Breast epithelium (tissue), 3 donors: ENCODE measurements at regions not wholly inside any gene's neighbourhood (a gene's known extent, or its start where the extent isn't known, plus 50 kb on each side); places are given as distances from the start of the nearest gene placed in this dataset.

ENCODE experiments used
- CTCF ChIP-seq, 3 donors: fragments of 450-650 bp; IDR thresholded peaks; one replicate each; pipeline ENCODE4 v1.5.1; 2016 to 2017; ENCODE audit warnings: antibody characterized with exemption in 3 of 3, mild to moderate bottlenecking in 3 of 3, moderate library complexity in 3 of 3
- POLR2A ChIP-seq: fragments of 450-650 bp; IDR thresholded peaks from one replicate; pipeline ENCODE4 v1.6.1; 2016; ENCODE audit warnings: antibody characterized with exemption, mild to moderate bottlenecking, moderate library complexity

- no peak for TF ChIP-seq CTCF (IDR thresholded peaks at IDR 0.05)
- no peak for TF ChIP-seq POLR2A
Observed at GRCh38 chr4:169340834-169341233, 70.1 kb upstream of the SH3RF1 start.
